DND-41 (cell line): ENCODE measurements at regions not wholly inside any gene's neighbourhood (a gene's known extent, or its start where the extent isn't known, plus 50 kb on each side); places are given as distances from the start of the nearest gene placed in this dataset.

ENCODE experiments used
- ATAC-seq: fragments of 200-7000 bp; cut with Tn5 transposase; 3 replicates; pipeline ENCODE4 v1.9.1; 2021; ENCODE audit warnings: low read depth; ENCODE audit not compliant: insufficient read depth
- DNase-seq: peaks from one replicate; pipeline ENCODE4 v3.0.0-alpha.2; 2020
- H2AFZ ChIP-seq: 2 replicates; pipeline ENCODE4 v1.6.0; 2012; ENCODE audit warnings: low read depth, low read length
- H3K27ac ChIP-seq: 2 replicates; pipeline ENCODE4 v1.5.1; 2012; ENCODE audit warnings: low read length, inconsistent platforms
- H3K27me3 ChIP-seq: fragments of 200-600 bp; sonication (generic); 2 replicates; pipeline ENCODE4 v1.6.0; 2012; ENCODE audit warnings: low read length, mild to moderate bottlenecking, inconsistent platforms; ENCODE audit not compliant: insufficient read depth, poor library complexity
- H3K36me3 ChIP-seq: 2 replicates; pipeline ENCODE4 v1.5.1; 2012; ENCODE audit warnings: low read length, inconsistent platforms; ENCODE audit not compliant: insufficient read depth
- H3K4me1 ChIP-seq: 2 replicates; pipeline ENCODE4 v1.5.1; 2012; ENCODE audit warnings: mild to moderate bottlenecking, low read length; ENCODE audit not compliant: insufficient read depth
- H3K4me2 ChIP-seq: 2 replicates; pipeline ENCODE4 v1.6.0; 2012; ENCODE audit warnings: mild to moderate bottlenecking, moderate library complexity, low read length, inconsistent platforms; ENCODE audit not compliant: insufficient read depth
- H3K4me3 ChIP-seq, 2 experiments: fragments of 200-600 bp in 1 of 2; shearing (Covaris generic) in 1 of 2; 2 replicates each; pipeline ENCODE4 v1.5.1; 2012 to 2016; ENCODE audit warnings: inconsistent platforms in 2 of 2, low read length in 2 of 2, mild to moderate bottlenecking in 2 of 2, low read depth in 1 of 2, moderate library complexity in 1 of 2
- H3K79me2 ChIP-seq: 2 replicates; pipeline ENCODE4 v1.6.0; 2012; ENCODE audit warnings: low read length, inconsistent platforms; ENCODE audit not compliant: insufficient read depth
- H3K9ac ChIP-seq: 2 replicates; pipeline ENCODE4 v1.6.0; 2012; ENCODE audit warnings: low read depth, mild to moderate bottlenecking, inconsistent platforms, low read length, moderate library complexity
- H3K9me3 ChIP-seq: 2 replicates; pipeline ENCODE4 v1.5.1; 2012; ENCODE audit warnings: low read length, moderate library complexity, mild to moderate bottlenecking, inconsistent platforms; ENCODE audit not compliant: insufficient read depth, severe bottlenecking
- H4K20me1 ChIP-seq: 2 replicates; pipeline ENCODE4 v1.6.0; 2012; ENCODE audit warnings: low read length; ENCODE audit not compliant: insufficient read depth
- EZH2 ChIP-seq: IDR thresholded peaks from 3 replicates; pipeline ENCODE4 v1.6.1; 2012; ENCODE audit warnings: borderline replicate concordance, low read depth, mild to moderate bottlenecking, moderate library complexity, low read length, inconsistent platforms; ENCODE audit not compliant: severe bottlenecking
- TF ChIP-seq, protein P1 (sequence below): IDR thresholded peaks from 2 replicates; pipeline ENCODE4 v1.5.1; 2012; ENCODE audit warnings: borderline replicate concordance, low read length, moderate library complexity, mild to moderate bottlenecking; ENCODE audit not compliant: poor library complexity, severe bottlenecking; ENCODE audit errors: extremely low read depth

DNA sequence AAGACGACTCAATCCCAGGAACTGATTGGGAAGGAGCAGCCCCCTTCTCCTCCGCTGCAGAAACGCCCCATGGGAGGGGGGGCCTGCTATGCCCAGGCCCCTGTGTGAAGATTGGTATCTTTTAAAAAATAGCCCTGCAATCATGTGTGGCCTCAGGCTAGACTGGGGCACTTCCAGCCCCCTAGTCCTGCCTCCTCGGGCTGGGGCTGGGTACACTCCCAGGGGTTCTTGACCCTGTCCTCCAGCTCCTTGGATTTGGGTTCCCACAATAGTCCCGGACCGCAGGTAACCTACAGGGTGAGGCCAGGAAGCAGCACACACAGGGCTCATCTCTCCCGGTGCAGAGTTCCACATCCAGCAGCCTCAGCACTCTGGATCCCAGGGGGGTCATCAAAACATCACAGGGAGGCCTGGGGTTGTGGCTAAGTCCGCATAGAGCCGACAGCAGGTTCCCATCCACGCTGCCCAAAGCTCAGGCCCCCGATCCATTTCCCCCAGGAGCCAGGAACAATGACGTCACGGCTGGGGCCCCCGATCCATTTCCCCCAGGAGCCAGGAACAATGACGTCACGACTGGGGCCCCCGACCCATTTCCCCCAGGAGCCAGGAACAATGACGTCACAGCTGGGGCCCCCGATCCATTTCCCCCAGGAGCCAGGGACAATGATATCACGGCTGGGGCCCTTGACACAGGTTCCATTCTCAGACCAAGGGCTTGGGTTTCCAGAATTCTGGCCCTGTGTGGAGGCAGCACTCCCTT, 202.4 kb downstream of the IRF8 start:
- no peak for DNase-seq
- ATAC-seq = no peak
- Histone ChIP-seq H3K4me2 (no peak overlapping the region), H3K4me3 (no peak overlapping the region), H4K20me1 (0 out of 2 replicates have a peak, but pooled peaks cover 2% of the 10 kb centered on the region), H3K27me3 (peaks cover 5% of the 10 kb centered on the region), H3K27ac (no peak overlapping the region), H3K79me2 (no peaks in the 10 kb centered on the region), H3K4me1 (no peaks in the 10 kb centered on the region), H3K9ac (no peak overlapping the region), H3K9me3 (no peaks in the 10 kb centered on the region), H3K36me3 (no peaks in the 10 kb centered on the region), H2AFZ (no peak overlapping the region)
- TF ChIP-seq, protein P1, sequence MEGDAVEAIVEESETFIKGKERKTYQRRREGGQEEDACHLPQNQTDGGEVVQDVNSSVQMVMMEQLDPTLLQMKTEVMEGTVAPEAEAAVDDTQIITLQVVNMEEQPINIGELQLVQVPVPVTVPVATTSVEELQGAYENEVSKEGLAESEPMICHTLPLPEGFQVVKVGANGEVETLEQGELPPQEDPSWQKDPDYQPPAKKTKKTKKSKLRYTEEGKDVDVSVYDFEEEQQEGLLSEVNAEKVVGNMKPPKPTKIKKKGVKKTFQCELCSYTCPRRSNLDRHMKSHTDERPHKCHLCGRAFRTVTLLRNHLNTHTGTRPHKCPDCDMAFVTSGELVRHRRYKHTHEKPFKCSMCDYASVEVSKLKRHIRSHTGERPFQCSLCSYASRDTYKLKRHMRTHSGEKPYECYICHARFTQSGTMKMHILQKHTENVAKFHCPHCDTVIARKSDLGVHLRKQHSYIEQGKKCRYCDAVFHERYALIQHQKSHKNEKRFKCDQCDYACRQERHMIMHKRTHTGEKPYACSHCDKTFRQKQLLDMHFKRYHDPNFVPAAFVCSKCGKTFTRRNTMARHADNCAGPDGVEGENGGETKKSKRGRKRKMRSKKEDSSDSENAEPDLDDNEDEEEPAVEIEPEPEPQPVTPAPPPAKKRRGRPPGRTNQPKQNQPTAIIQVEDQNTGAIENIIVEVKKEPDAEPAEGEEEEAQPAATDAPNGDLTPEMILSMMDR = no peak
- TF ChIP-seq EZH2 = no peak

DNA sequence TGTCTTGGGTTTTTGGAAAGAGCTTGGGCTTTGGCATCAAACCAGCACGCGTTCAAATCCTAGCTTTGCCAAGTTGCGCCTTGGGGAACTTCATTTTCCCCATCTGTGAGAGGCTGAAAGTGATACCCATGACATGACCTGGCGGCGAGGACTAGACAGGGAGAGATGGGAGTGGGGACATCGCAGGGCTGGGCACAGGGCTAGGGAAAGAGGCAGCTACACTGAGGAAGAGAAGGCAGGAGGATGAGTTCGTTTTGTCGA, 202.9 kb downstream of the IRF8 start:
- Histone ChIP-seq H3K36me3 (no peaks in the 10 kb centered on the region), H3K4me3 (no peak overlapping the region), H3K4me2 (no peak overlapping the region), H3K79me2 (no peaks in the 10 kb centered on the region), H4K20me1 (0 out of 2 replicates have a peak, but pooled peaks cover 2% of the 10 kb centered on the region), H3K9ac (no peak overlapping the region), H3K27ac (no peak overlapping the region), H3K4me1 (no peaks in the 10 kb centered on the region), H2AFZ (no peak overlapping the region), H3K9me3 (no peaks in the 10 kb centered on the region), H3K27me3 (peaks cover 5% of the 10 kb centered on the region)
- DNase-seq (no peak), ATAC-seq (no peak)
- TF ChIP-seq EZH2 = no peak
- TF ChIP-seq, protein P1 = no peak

DNA sequence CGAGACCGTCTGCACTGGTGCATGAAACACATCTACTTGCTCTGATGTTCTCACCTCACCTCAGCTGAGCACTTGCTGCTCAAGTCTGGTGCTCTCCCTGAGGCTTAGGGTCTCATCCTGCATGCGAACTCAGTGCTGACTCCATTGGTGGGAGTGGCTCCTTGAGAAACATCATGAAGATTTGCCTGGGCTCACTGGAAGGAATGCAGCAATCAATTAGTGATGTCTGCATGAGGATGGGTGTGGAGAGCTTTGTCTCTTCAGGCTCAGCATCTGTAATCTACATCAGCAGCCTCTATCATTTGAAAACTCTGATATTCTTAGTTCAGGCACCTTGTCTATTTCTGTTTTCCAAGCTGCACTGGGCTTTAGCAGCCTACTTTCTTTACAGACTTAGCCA, 204.4 kb downstream of the IRF8 start:
- Histone ChIP-seq H3K9ac (no peak overlapping the region), H3K27ac (no peak overlapping the region), H3K4me1 (no peaks in the 10 kb centered on the region), H3K4me3 (no peak overlapping the region), H3K9me3 (peaks cover 4% of the 10 kb centered on the region), H4K20me1 (0 out of 2 replicates have a peak, but pooled peaks cover 2% of the 10 kb centered on the region), H3K4me2 (no peak overlapping the region), H3K79me2 (no peaks in the 10 kb centered on the region), H2AFZ (no peak overlapping the region), H3K27me3 (peaks cover 5% of the 10 kb centered on the region), H3K36me3 (no peaks in the 10 kb centered on the region)
- ATAC-seq (no peak), DNase-seq (no peak)
- TF ChIP-seq EZH2 = no peak
- TF ChIP-seq, protein P1 = no peak

GRCh38 chr16:86104537-86105048, 205.6 kb downstream of the IRF8 start:
- no peak for DNase-seq
- Histone ChIP-seq H3K4me3 (no peak overlapping the region), H2AFZ (no peak overlapping the region)

More at GRCh38 chr16:86104537-86105048, 205.6 kb downstream of the IRF8 start:
- TF ChIP-seq EZH2 = no peak
- TF ChIP-seq, protein P1 = no peak
- H3K27me3 ChIP-seq = no peaks in the 10 kb centered on the region
- ATAC-seq = no peak
- no peaks in the 10 kb centered on the region for H3K79me2 ChIP-seq
- 0 out of 2 replicates have a peak, but pooled peaks cover 2% of the 10 kb centered on the region for H4K20me1 ChIP-seq
- H3K9ac ChIP-seq = no peak overlapping the region
- H3K36me3 ChIP-seq = no peaks in the 10 kb centered on the region
- H3K27ac ChIP-seq = no peak overlapping the region
- H3K9me3 ChIP-seq = peaks cover 6% of the 10 kb centered on the region
- H3K4me2 ChIP-seq = no peak overlapping the region
- H3K4me1 ChIP-seq = no peaks in the 10 kb centered on the region
